Hepatocyte (in vitro differentiated cells): ENCODE measurements at regions not wholly inside any gene's neighbourhood (a gene's known extent, or its start where the extent isn't known, plus 50 kb on each side); places are given as distances from the start of the nearest gene placed in this dataset.

ENCODE experiments used
- DNase-seq: peaks from one replicate; pipeline ENCODE4 v3.0.0-alpha.2; 2016; ENCODE audit warnings: low spot score
- H2AFZ ChIP-seq: fragments of 200-600 bp; sonication (generic); 2 replicates; pipeline ENCODE4 v1.6.0; 2016; ENCODE audit warnings: antibody characterized with exemption, mild to moderate bottlenecking
- H3K27ac ChIP-seq: fragments of 200-600 bp; sonication (generic); 2 replicates; pipeline ENCODE4 v1.5.1; 2016; ENCODE audit warnings: mild to moderate bottlenecking
- H3K27me3 ChIP-seq: fragments of 200-600 bp; sonication (generic); 2 replicates; pipeline ENCODE4 v1.6.1; 2016
- H3K36me3 ChIP-seq: fragments of 200-600 bp; sonication (generic); replicated peaks from 2 replicates; pipeline ENCODE4 v1.5.1; 2016; ENCODE audit warnings: low read depth; ENCODE audit not compliant: insufficient read depth
- H3K4me1 ChIP-seq: fragments of 200-600 bp; sonication (generic); 2 replicates; pipeline ENCODE4 v1.5.1; 2016; ENCODE audit warnings: mild to moderate bottlenecking, moderate library complexity; ENCODE audit not compliant: insufficient read depth
- H3K4me2 ChIP-seq: fragments of 200-600 bp; sonication (generic); 2 replicates; pipeline ENCODE4 v1.6.0; 2016
- H3K4me3 ChIP-seq: fragments of 200-600 bp; sonication (generic); 2 replicates; pipeline ENCODE4 v1.5.1; 2016; ENCODE audit warnings: mild to moderate bottlenecking
- H3K79me2 ChIP-seq: fragments of 200-600 bp; sonication (generic); 2 replicates; pipeline ENCODE4 v1.6.0; 2017; ENCODE audit warnings: mild to moderate bottlenecking
- H3K9me2 ChIP-seq: fragments of 200-600 bp; sonication (generic); replicated peaks from 2 replicates; pipeline ENCODE4 v1.6.0; 2017; ENCODE audit warnings: mild to moderate bottlenecking; ENCODE audit not compliant: insufficient read depth
- H3K9me3 ChIP-seq: fragments of 200-600 bp; sonication (generic); 2 replicates; pipeline ENCODE4 v1.5.1; 2016; ENCODE audit warnings: low read depth, mild to moderate bottlenecking
- H4K20me1 ChIP-seq: fragments of 200-600 bp; sonication (generic); 2 replicates; pipeline ENCODE4 v1.6.0; 2016; ENCODE audit warnings: mild to moderate bottlenecking; ENCODE audit not compliant: insufficient read depth, poor library complexity, severe bottlenecking
- CTCF ChIP-seq: fragments of 200-600 bp; sonication (generic); IDR thresholded peaks from 2 replicates; pipeline ENCODE4 v1.5.1; 2016; ENCODE audit warnings: antibody characterized with exemption, mild to moderate bottlenecking; ENCODE audit not compliant: poor library complexity
- EZH2 ChIP-seq: fragments of 200-600 bp; sonication (generic); IDR thresholded peaks from 2 replicates; pipeline ENCODE4 v1.6.1; 2016; ENCODE audit warnings: antibody characterized with exemption, mild to moderate bottlenecking, borderline replicate concordance
- EZH2phosphoT487 ChIP-seq: fragments of 200-600 bp; sonication (generic); IDR thresholded peaks from one replicate; pipeline ENCODE4 v1.6.1; 2018; ENCODE audit warnings: antibody characterized with exemption, mild to moderate bottlenecking, low read depth, moderate library complexity; ENCODE audit not compliant: unreplicated experiment, severe bottlenecking
- whole genome bisulfite sequencing: methylation state at CpG from one replicate; pipeline ENCODE4 v1.1.6; 2016; ENCODE audit warnings: low lambda C conversion rate; ENCODE audit errors: missing lambda C conversion rate; 5-methylcytosine and 5-hydroxymethylcytosine counted together

- 35% methylated on average over 3 of the region's 3 CpGs for WGBS
- no peaks in the 10 kb centered on the region for H3K9me3 ChIP-seq
- no peaks in the 10 kb centered on the region for H4K20me1 ChIP-seq
- no peaks in the 10 kb centered on the region for H3K9me2 ChIP-seq
- H3K79me2 ChIP-seq: no peaks in the 10 kb centered on the region
- H3K4me2 ChIP-seq: no peak overlapping the region
- H2AFZ ChIP-seq: peak overlapping the region; percentile 0
- no peaks in the 10 kb centered on the region for H3K27me3 ChIP-seq
- no peak overlapping the region for H3K4me3 ChIP-seq
- H3K27ac ChIP-seq: no peak overlapping the region
- DNase-seq: no peak
- peaks cover 3% of the 10 kb centered on the region for H3K4me1 ChIP-seq
- H3K36me3 ChIP-seq: no peaks in the 10 kb centered on the region
- TF ChIP-seq EZH2 (no peak), EZH2phosphoT487 (no peak), CTCF (no peak)
These were observed 101.5 kb upstream of the PTCHD4 start for GRCh38 chr6:48212501-48212900.

GRCh38 chr6:48206091-48206490, 95.1 kb upstream of the PTCHD4 start:
- H3K79me2 ChIP-seq: no peaks in the 10 kb centered on the region
- WGBS: 74% methylated on average over 1 of the region's 1 CpG
- H2AFZ ChIP-seq: no peak overlapping the region

GRCh38 chr6:48200869-48201390, 89.9 kb upstream of the PTCHD4 start:
- H3K4me2 ChIP-seq: no peak overlapping the region
- no peaks in the 10 kb centered on the region for H3K9me2 ChIP-seq
- no peaks in the 10 kb centered on the region for H4K20me1 ChIP-seq
- H3K4me1 ChIP-seq: no peaks in the 10 kb centered on the region
- no peaks in the 10 kb centered on the region for H3K9me3 ChIP-seq
- WGBS: 75% methylated on average over 3 of the region's 3 CpGs
- H3K4me3 ChIP-seq: no peak overlapping the region
- DNase-seq: no peak
- no peak overlapping the region for H2AFZ ChIP-seq
- H3K27ac ChIP-seq: no peak overlapping the region
- no peaks in the 10 kb centered on the region for H3K36me3 ChIP-seq
- TF ChIP-seq EZH2phosphoT487: no peak
- H3K27me3 ChIP-seq: no peaks in the 10 kb centered on the region
- H3K79me2 ChIP-seq: no peaks in the 10 kb centered on the region

More at GRCh38 chr6:48206091-48206490, 95.1 kb upstream of the PTCHD4 start:
- TF ChIP-seq CTCF (no peak), EZH2phosphoT487 (no peak), EZH2 (no peak)
- no peak for DNase-seq
- H3K27ac ChIP-seq: no peak overlapping the region
- H3K4me1 ChIP-seq: no peaks in the 10 kb centered on the region
- H3K9me3 ChIP-seq: no peaks in the 10 kb centered on the region
- no peaks in the 10 kb centered on the region for H3K9me2 ChIP-seq
- no peak overlapping the region for H3K4me2 ChIP-seq
- H3K27me3 ChIP-seq: no peaks in the 10 kb centered on the region
- no peaks in the 10 kb centered on the region for H4K20me1 ChIP-seq
- H3K4me3 ChIP-seq: no peak overlapping the region
- no peaks in the 10 kb centered on the region for H3K36me3 ChIP-seq

GRCh38 chr6:48199499-48199898, 88.5 kb upstream of the PTCHD4 start:
- H3K36me3 ChIP-seq: no peaks in the 10 kb centered on the region
- H3K27ac ChIP-seq: no peak overlapping the region
- no peaks in the 10 kb centered on the region for H3K4me1 ChIP-seq
- WGBS: 85% methylated on average over 2 of the region's 2 CpGs
- H3K27me3 ChIP-seq: no peaks in the 10 kb centered on the region
- TF ChIP-seq CTCF (no peak), EZH2 (no peak), EZH2phosphoT487 (no peak)
- no peaks in the 10 kb centered on the region for H4K20me1 ChIP-seq
- no peaks in the 10 kb centered on the region for H3K9me3 ChIP-seq
- H3K4me2 ChIP-seq: no peak overlapping the region
- H3K79me2 ChIP-seq: no peaks in the 10 kb centered on the region
- no peak overlapping the region for H2AFZ ChIP-seq
- no peaks in the 10 kb centered on the region for H3K9me2 ChIP-seq
- no peak overlapping the region for H3K4me3 ChIP-seq
- no peak for DNase-seq
